ENCODE measurements at regions not wholly inside any gene's neighbourhood (a gene's known extent, or its start where the extent isn't known, plus 50 kb on each side); places are given as distances from the start of the nearest gene placed in this dataset.

DNA sequence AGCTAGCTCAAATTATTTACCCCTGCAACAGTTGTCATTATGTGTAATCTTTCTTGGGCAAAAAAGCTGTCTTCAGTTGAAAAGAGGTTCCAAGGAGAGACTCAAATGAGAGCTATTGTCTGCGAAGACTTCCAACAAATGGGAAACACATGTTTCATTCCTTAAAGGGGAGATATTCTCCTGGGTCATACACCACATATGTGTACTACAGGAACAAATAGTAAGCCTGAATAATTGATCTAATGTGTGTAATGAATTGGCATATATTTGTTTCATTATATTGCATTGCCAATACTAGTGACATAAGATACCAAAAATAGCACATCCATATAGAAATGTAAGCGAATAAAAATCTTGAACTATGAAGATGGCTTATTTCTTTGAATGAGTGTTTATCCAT, 950.9 kb upstream of the NDST4 start:
- DNase-seq = no peak
- no peaks in the 10 kb centered on the region for H3K36me3 ChIP-seq (ENCODE audit: insufficient read depth, low read length)
- Mint-ChIP-seq H3K27ac (no peak overlapping the region), H3K4me1 (ENCODE audit: low read depth) (no peaks in the 10 kb centered on the region), H3K36me3 (ENCODE audit: low read depth) (no peaks in the 10 kb centered on the region), H3K9me3 (peaks cover 3% of the 10 kb centered on the region), H3K27me3 (no peaks in the 10 kb centered on the region), H3K4me3 (no peak overlapping the region)
- peaks cover 0 to 3% of the 10 kb centered on the region in 2 experiments for H3K9me3 ChIP-seq (ENCODE audit: control insufficient read depth in 1 of 2, insufficient read depth in 1 of 2, low read length in 2 of 2)
- ATAC-seq (ENCODE audit: poor library complexity) = no peak
- intact Hi-C loops (cut with DNase I, micrococcal nuclease) = no loop called here
- no peak overlapping the region for H3K27ac ChIP-seq (ENCODE audit: low read depth in 1 of 2, low read length in 2 of 2)
- TF ChIP-seq, protein P1, sequence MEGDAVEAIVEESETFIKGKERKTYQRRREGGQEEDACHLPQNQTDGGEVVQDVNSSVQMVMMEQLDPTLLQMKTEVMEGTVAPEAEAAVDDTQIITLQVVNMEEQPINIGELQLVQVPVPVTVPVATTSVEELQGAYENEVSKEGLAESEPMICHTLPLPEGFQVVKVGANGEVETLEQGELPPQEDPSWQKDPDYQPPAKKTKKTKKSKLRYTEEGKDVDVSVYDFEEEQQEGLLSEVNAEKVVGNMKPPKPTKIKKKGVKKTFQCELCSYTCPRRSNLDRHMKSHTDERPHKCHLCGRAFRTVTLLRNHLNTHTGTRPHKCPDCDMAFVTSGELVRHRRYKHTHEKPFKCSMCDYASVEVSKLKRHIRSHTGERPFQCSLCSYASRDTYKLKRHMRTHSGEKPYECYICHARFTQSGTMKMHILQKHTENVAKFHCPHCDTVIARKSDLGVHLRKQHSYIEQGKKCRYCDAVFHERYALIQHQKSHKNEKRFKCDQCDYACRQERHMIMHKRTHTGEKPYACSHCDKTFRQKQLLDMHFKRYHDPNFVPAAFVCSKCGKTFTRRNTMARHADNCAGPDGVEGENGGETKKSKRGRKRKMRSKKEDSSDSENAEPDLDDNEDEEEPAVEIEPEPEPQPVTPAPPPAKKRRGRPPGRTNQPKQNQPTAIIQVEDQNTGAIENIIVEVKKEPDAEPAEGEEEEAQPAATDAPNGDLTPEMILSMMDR (IDR thresholded peaks at IDR 0.05) = no peak
- no peak overlapping the region for H3K4me3 ChIP-seq (ENCODE audit: low read length)
- H3K27me3 ChIP-seq (ENCODE audit: control insufficient read depth in 1 of 2, insufficient read depth in 2 of 2, low read length in 2 of 2) = no peaks in the 10 kb centered on the region
- ChIA-PET POLR2A (no interaction called here), CTCF (interaction anchor here (0.9 kb wide), 1 partner anchor 31 kb away, joined by 3 read pairs; no protein-coding TSS in a partner anchor)
- H3K4me1 ChIP-seq (ENCODE audit: insufficient read depth, low read length) = no peaks in the 10 kb centered on the region

DNA sequence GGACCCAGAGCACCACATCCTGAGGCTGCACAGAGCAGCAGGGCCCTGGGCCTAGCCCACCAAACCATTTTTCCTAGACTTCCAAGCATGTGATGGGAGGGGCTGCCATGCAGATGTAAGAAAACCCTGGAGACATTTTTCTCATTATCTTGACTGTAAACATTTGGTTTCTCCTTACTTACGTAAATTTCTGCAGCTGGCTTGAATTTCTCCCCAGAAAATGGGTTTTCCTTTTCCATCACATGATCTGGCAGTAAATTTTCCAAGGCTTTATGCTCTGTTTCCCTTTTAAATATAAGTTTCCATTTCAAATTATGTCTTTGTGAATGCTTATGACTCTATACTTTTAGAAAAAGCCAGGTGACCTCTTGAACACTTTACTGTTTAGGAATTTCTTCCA, 945.9 kb upstream of the NDST4 start:
- H3K27ac Mint-ChIP-seq = no peak overlapping the region
- Histone ChIP-seq H3K36me3 (ENCODE audit: insufficient read depth, low read length) (no peaks in the 10 kb centered on the region), H3K9me3 (ENCODE audit: control insufficient read depth in 1 of 2, insufficient read depth in 1 of 2, low read length in 2 of 2) (peaks cover 0 to 4% of the 10 kb centered on the region in 2 experiments), H3K27me3 (ENCODE audit: control insufficient read depth in 1 of 2, insufficient read depth in 2 of 2, low read length in 2 of 2) (no peaks in the 10 kb centered on the region), H3K4me3 (ENCODE audit: low read length) (no peak overlapping the region), H3K4me1 (ENCODE audit: insufficient read depth, low read length) (no peaks in the 10 kb centered on the region), H3K27ac (ENCODE audit: low read depth in 1 of 2, low read length in 2 of 2) (no peak overlapping the region)
- H3K36me3 Mint-ChIP-seq (ENCODE audit: low read depth) = no peaks in the 10 kb centered on the region
- ChIA-PET POLR2A (no interaction called here), CTCF (no interaction called here)
- DNase-seq (no peak), ATAC-seq (ENCODE audit: poor library complexity) (no peak)
- no peaks in the 10 kb centered on the region for H3K9me3 Mint-ChIP-seq
- no peaks in the 10 kb centered on the region for H3K27me3 Mint-ChIP-seq
- H3K4me3 Mint-ChIP-seq = no peak overlapping the region
- H3K4me1 Mint-ChIP-seq (ENCODE audit: low read depth) = no peaks in the 10 kb centered on the region
- intact Hi-C loops (cut with DNase I, micrococcal nuclease) = no loop called here
- TF ChIP-seq, protein P1 (IDR thresholded peaks at IDR 0.05) = no peak

- H3K4me3 Mint-ChIP-seq = no peak overlapping the region
- H3K27me3 Mint-ChIP-seq = no peaks in the 10 kb centered on the region
- DNase-seq = no peak
- Histone ChIP-seq H3K27ac (ENCODE audit: low read depth in 1 of 2, low read length in 2 of 2) (no peak overlapping the region), H3K36me3 (ENCODE audit: insufficient read depth, low read length) (no peaks in the 10 kb centered on the region), H3K4me1 (ENCODE audit: insufficient read depth, low read length) (no peaks in the 10 kb centered on the region), H3K27me3 (ENCODE audit: control insufficient read depth in 1 of 2, insufficient read depth in 2 of 2, low read length in 2 of 2) (no peaks in the 10 kb centered on the region), H3K4me3 (ENCODE audit: low read length) (no peak overlapping the region), H3K9me3 (ENCODE audit: control insufficient read depth in 1 of 2, insufficient read depth in 1 of 2, low read length in 2 of 2) (peaks cover 0 to 4% of the 10 kb centered on the region in 2 experiments)
- H3K9me3 Mint-ChIP-seq = no peaks in the 10 kb centered on the region
- TF ChIP-seq, protein P1 (IDR thresholded peaks at IDR 0.05) = no peak
- no peak overlapping the region for H3K27ac Mint-ChIP-seq
- intact Hi-C loops (cut with DNase I, micrococcal nuclease) = no loop called here
- no peaks in the 10 kb centered on the region for H3K36me3 Mint-ChIP-seq (ENCODE audit: low read depth)
- ChIA-PET CTCF (no interaction called here), POLR2A (no interaction called here)
- no peak for ATAC-seq (ENCODE audit: poor library complexity)
- no peaks in the 10 kb centered on the region for H3K4me1 Mint-ChIP-seq (ENCODE audit: low read depth)
Observed at GRCh38 chr4:116058129-116058528, 944.7 kb upstream of the NDST4 start.
